Dendritic cell treated with granulocyte-macrophage colony-stimulating factor and Interleukin-4, amounts not matched to agents 40 ng/mL and 50 ng/mL, for 4 days (primary cell): ENCODE measurements at regions not wholly inside any gene's neighbourhood (a gene's known extent, or its start where the extent isn't known, plus 50 kb on each side); places are given as distances from the start of the nearest gene placed in this dataset.
"Not testable (repeated sequence)": the region's sequence is repeated elsewhere in the genome, so short reads cannot be mapped to it uniquely, and the experiment has no call there.

Experiments
- H3K27ac Mint-ChIP-seq: one replicate; pipeline ENCODE4 v1.8.0; 2022; ENCODE audit warnings: mild to moderate bottlenecking, mixed read lengths
- H3K27me3 Mint-ChIP-seq: one replicate; pipeline ENCODE4 v1.8.0; 2022; ENCODE audit warnings: mild to moderate bottlenecking, mixed read lengths
- H3K36me3 Mint-ChIP-seq: one replicate; pipeline ENCODE4 v1.8.0; 2022; ENCODE audit warnings: low read depth, mixed read lengths
- H3K4me1 Mint-ChIP-seq: one replicate; pipeline ENCODE4 v1.8.0; 2022; ENCODE audit warnings: low read depth, mixed read lengths
- H3K4me3 Mint-ChIP-seq: one replicate; pipeline ENCODE4 v1.8.0; 2022; ENCODE audit warnings: mild to moderate bottlenecking, moderate library complexity, mixed read lengths
- H3K9me3 Mint-ChIP-seq: one replicate; pipeline ENCODE4 v1.8.0; 2022; ENCODE audit warnings: mixed read lengths
- intact Hi-C: fragments of 100-400 bp; cut with micrococcal nuclease; formaldehyde crosslinking; loops from one replicate; pipeline ENCODE4 v1.15.0; 2022

DNA sequence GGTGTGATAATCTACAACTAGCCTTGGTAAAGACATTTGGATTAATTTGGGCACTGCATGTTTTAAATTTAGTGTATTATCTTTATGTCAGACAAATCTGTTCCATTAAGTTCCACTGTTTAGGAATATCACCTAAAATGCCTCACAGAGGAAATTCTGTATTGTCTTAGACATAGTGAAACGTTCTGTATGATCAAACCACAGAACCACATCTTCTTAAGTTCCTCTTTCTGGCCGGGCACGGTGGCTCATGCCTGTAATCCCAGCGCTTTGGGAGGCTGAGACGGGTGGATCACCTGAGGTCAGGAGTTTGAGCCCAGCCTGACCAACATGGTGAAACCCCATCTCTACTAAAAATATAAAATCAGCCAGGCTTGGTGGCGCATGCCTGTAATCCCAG lies 475.3 kb upstream of the CCDC179 start:
- H3K27ac Mint-ChIP-seq, H3K36me3 Mint-ChIP-seq, H3K4me3 Mint-ChIP-seq, intact Hi-C loops, H3K4me1 Mint-ChIP-seq, H3K27me3 Mint-ChIP-seq: not testable (repeated sequence)
- H3K9me3 Mint-ChIP-seq = peaks cover 22% of the 10 kb centered on the region

DNA sequence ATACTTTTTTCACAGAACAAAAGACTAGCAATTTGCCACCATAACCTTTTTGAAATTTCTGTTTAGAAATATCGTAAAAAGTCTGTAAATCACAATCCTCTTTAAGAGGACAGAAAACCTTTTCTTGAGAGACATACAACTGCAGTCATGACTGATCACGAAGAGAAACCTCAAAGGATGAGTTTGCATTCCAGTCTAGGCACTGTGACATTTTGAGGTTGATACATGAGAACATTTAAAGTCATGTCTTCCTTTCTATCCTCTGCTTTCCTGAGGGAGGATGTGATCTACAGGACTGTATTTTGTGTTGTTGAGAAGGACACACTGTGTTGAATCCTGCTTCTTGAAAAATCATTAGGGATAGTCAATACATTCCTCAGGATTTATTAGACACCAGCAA lies 476.7 kb upstream of the CCDC179 start:
- Mint-ChIP-seq H3K4me3 (no peak overlapping the region), H3K27ac (no peak overlapping the region)

DNA sequence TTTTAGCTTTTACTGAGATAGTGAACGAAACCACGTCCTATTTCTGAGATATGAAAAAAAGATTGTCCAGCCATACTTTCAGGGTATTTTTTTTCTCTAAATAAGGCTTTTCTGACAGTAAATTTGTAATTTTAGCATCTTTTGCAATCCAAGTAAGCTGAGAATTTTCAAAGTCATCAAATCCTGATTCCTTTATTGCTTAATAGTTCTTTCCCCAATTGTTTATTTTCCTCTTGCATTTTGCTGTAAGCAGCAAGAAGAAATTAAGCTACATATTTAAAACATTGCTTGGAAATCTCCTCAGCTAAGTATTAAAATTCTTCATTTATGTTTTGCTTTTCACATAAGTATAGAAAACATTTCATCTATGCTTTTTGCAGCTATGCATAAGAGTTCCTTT lies 493.3 kb upstream of the CCDC179 start:
- no peaks in the 10 kb centered on the region for H3K36me3 Mint-ChIP-seq
- no peaks in the 10 kb centered on the region for H3K4me1 Mint-ChIP-seq
- intact Hi-C loops = no loop called here
- no peak overlapping the region for H3K27ac Mint-ChIP-seq
- peaks cover 9% of the 10 kb centered on the region for H3K9me3 Mint-ChIP-seq
- no peaks in the 10 kb centered on the region for H3K27me3 Mint-ChIP-seq
- no peak overlapping the region for H3K4me3 Mint-ChIP-seq

More for the DNA sequence above, 476.7 kb upstream of the CCDC179 start:
- H3K9me3 Mint-ChIP-seq = peaks cover 9% of the 10 kb centered on the region
- no peaks in the 10 kb centered on the region for H3K36me3 Mint-ChIP-seq
- intact Hi-C loops = no loop called here
- no peaks in the 10 kb centered on the region for H3K27me3 Mint-ChIP-seq
- H3K4me1 Mint-ChIP-seq = no peaks in the 10 kb centered on the region

DNA sequence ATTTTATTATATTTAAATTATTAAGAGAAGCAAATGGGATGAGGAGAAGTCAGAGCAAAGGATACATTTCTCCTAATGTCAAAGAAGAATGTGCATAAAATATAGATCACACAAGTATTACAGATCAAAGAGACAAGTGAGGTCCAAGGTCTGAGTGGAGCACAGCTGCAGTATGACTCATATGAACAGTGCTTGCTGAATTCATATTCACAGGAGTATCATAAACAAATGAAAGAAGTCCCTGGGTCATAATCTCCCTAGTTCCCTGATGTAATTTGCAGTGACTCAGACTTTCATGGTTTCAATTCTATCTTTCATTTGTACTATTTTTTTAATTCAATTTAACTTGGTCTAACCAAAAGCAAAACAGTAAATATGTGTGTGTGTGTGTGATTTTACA lies 499.0 kb upstream of the CCDC179 start:
- Mint-ChIP-seq H3K27ac (no peak overlapping the region), H3K4me3 (no peak overlapping the region)

DNA sequence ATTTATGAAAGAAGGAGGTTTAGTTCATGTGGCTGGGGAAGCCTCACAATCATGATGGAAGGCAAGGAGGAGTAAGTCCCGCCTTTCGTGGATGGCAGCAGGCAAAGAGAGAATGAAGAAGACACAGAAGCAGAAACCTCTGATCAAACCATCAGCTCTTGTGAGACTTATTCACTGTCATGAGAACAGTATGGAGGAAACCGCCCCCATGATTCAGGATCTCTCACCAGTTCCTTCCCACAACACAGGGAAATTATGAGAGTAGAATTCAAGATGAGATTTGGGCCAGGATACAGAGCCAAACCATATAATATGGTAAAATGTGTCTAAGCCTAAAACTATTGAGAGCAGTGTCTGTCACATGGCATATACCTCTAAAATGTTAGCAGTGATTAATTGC lies 503.8 kb upstream of the CCDC179 start:
- intact Hi-C loops = no loop called here
- H3K4me3 Mint-ChIP-seq = no peak overlapping the region
- H3K27me3 Mint-ChIP-seq = no peaks in the 10 kb centered on the region
- H3K4me1 Mint-ChIP-seq = no peaks in the 10 kb centered on the region
- no peaks in the 10 kb centered on the region for H3K36me3 Mint-ChIP-seq
- H3K27ac Mint-ChIP-seq = no peak overlapping the region
- peaks cover 37% of the 10 kb centered on the region for H3K9me3 Mint-ChIP-seq

More for the DNA sequence above, 499.0 kb upstream of the CCDC179 start:
- Mint-ChIP-seq H3K27me3 (no peaks in the 10 kb centered on the region), H3K9me3 (peaks cover 32% of the 10 kb centered on the region), H3K4me1 (no peaks in the 10 kb centered on the region), H3K36me3 (no peaks in the 10 kb centered on the region)
- intact Hi-C loops = no loop called here

DNA sequence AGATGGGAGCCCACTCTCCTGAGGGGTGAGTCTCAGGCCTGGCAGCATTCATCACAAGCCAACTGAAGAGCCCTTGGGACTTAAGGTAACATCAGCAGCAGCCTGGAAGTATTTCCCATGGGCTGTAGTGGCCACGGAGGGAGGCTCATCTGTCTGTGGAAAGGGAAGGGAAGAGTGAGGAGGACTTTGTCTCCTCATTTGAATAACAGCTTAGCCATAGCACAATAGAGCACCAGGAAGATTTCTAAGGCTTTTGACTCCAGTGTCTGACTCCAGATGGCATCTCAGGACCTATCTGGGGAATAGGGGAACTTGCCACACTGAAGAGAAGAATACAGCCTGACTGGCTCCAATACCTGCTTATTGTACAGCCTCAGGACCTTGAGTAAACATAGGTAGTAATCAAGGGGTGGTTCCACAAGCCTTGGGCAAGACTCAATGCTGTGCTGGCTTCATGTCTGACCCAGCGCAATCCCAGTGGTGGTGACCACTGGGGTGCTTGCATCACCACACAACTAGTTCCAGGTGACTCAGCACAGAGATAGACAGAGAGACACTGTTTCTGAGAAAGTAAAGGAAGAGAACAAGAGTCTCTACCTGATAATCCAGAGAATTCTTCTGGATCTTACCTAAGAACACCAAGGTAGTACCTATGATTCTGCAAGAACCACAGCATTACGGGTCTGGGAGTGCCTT lies 510.5 kb upstream of the CCDC179 start:
- Mint-ChIP-seq H3K27me3 (no peaks in the 10 kb centered on the region), H3K4me1 (no peaks in the 10 kb centered on the region), H3K9me3 (peaks cover 47% of the 10 kb centered on the region), H3K27ac (no peak overlapping the region), H3K4me3 (no peak overlapping the region), H3K36me3 (no peaks in the 10 kb centered on the region)
- intact Hi-C loops = no loop called here

DNA sequence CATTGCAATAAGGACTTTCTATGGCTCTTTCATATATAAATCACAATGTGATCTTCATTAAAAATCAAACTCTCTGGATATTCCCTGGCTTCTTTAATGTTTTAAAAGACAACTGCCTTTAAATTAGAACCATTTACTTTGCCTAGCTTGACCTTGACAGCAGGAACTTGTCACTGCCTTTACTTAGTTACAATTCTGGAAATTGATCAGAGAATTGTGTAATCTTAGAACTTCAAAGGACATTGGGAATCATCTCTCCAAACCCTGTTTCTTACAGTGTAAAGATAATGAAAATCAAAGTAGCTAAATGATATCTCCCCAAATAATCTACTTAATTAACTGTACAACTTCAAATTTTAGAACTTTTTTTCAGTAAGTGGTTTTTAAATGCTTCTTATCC lies 517.6 kb upstream of the CCDC179 start:
- Mint-ChIP-seq H3K27me3 (no peaks in the 10 kb centered on the region), H3K4me3 (no peak overlapping the region), H3K27ac (no peak overlapping the region), H3K4me1 (no peaks in the 10 kb centered on the region), H3K36me3 (no peaks in the 10 kb centered on the region), H3K9me3 (peaks cover 10% of the 10 kb centered on the region)
- intact Hi-C loops = no loop called here

DNA sequence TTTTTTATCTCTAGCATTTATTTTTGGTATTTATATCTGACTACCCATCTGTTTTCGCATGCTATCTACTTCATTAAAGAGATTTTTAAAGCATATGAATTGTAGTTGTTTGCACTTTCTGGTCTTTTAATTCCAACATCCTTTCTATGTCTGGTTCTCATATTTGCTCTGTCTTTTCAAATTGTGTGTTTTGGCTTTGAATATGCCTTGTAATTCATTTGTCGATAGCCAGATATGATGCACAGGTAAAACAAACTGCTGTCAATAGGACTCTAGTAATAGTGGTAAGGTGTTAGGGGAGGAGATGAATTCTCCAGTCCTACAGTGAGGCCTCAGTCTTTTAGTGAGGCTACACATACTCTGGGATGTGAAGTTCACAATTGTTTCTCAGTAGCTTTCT lies 530.8 kb upstream of the CCDC179 start:
- intact Hi-C loops = no loop called here
- Mint-ChIP-seq H3K4me1 (no peaks in the 10 kb centered on the region), H3K9me3 (no peaks in the 10 kb centered on the region), H3K36me3 (no peaks in the 10 kb centered on the region), H3K27me3 (no peaks in the 10 kb centered on the region), H3K27ac (no peak overlapping the region), H3K4me3 (no peak overlapping the region)

DNA sequence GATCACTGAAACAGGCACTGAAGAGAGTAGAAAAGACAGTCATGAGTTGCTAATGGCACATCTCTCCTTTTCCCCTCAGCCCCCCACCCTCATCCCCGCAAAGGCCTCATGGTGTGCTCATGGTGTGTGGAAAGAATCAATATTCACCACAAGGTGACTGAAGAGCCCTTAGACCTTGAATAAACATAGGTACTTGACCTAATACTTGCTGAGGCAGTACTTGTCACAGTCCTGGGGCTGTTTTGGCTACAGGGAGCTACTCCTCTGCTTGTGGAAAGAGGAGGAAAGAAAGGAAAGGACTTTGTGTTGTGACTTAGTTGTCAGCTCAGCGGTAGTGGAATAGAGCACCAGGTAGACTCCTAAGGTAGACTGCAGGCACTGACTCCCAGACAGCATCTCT lies 537.8 kb upstream of the CCDC179 start:
- no peak overlapping the region for H3K27ac Mint-ChIP-seq
- intact Hi-C loops = no loop called here
- no peaks in the 10 kb centered on the region for H3K4me1 Mint-ChIP-seq
- H3K27me3 Mint-ChIP-seq = no peaks in the 10 kb centered on the region
- peaks cover 29% of the 10 kb centered on the region for H3K9me3 Mint-ChIP-seq
- H3K4me3 Mint-ChIP-seq = no peak overlapping the region
- H3K36me3 Mint-ChIP-seq = no peaks in the 10 kb centered on the region

DNA sequence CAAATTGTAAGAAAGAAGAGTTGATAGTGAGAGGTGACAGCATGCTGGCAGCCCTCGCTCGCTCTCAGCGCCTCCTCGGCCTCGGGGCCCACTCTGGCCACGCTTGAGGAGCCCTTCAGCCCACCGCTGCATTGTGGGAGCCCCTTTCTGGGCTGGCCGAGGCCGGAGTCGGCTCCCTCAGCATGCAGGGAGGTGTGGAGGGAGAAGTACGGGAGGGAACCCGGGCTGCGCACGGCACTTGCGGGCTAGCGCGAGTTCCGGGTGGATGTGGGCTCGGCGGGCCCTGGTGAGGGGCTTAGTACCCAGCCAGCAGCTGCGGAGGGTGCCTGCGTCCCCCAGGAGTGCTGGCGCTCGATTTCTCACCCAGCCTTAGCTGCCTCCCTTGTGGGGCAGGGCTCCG lies 539.7 kb upstream of the CCDC179 start:
- intact Hi-C loops = no loop called here

DNA sequence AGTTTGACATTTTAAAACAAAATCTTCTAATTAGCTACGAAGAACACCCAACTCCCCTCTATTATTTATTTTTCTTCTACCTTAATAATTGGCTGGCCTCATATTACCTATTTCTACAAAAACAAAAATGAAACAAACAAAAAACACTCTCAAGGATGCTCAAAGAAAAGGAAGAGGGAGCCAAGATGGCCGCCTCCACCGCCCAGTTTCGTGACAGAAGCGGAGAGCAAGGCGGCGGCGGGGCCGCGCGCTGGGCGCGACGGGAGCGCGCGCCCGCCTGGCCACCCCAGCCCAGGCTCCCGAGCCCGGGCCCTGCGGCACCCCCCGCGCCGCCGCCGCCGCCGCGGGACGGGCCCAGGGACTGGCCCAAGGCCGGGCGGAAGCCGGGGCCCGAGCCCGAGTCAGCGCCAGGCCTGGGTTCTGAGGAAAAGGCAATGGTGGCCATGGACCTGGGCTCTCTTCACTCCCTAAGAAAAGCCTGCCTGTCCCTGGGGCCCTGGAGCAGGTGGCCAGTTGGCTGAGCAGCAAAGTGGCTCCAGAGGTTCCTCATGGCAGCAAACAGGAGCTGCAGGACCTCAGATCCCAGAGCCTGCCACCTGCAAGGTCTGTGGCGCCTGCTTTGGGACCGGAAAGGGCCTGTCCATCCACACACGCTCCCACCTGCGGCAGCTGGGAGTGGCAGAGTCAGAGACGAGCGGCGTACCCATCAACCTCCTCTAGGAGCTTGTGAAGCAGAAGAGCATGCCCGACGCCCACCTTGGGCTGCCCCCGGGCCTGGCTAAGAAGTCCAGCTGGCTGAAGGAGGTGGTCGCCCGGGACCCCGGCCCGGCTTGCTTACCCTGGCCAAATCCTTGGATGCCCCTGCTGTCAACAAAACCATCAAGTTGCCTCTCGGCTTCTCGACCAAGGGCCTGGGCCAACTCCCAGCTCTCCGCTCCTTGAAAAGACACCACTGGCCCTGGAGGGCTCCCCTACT lies 543.2 kb upstream of the CCDC179 start:
- no peaks in the 10 kb centered on the region for H3K4me1 Mint-ChIP-seq
- H3K36me3 Mint-ChIP-seq = no peaks in the 10 kb centered on the region
- no peaks in the 10 kb centered on the region for H3K27me3 Mint-ChIP-seq
- no peak overlapping the region for H3K27ac Mint-ChIP-seq
- no peak overlapping the region for H3K4me3 Mint-ChIP-seq
- H3K9me3 Mint-ChIP-seq = peaks cover 68% of the 10 kb centered on the region
- intact Hi-C loops = no loop called here

More for the DNA sequence above, 539.7 kb upstream of the CCDC179 start:
- no peaks in the 10 kb centered on the region for H3K4me1 Mint-ChIP-seq
- peaks cover 49% of the 10 kb centered on the region for H3K9me3 Mint-ChIP-seq
- no peaks in the 10 kb centered on the region for H3K27me3 Mint-ChIP-seq
- no peaks in the 10 kb centered on the region for H3K36me3 Mint-ChIP-seq
- no peak overlapping the region for H3K27ac Mint-ChIP-seq
- no peak overlapping the region for H3K4me3 Mint-ChIP-seq

DNA sequence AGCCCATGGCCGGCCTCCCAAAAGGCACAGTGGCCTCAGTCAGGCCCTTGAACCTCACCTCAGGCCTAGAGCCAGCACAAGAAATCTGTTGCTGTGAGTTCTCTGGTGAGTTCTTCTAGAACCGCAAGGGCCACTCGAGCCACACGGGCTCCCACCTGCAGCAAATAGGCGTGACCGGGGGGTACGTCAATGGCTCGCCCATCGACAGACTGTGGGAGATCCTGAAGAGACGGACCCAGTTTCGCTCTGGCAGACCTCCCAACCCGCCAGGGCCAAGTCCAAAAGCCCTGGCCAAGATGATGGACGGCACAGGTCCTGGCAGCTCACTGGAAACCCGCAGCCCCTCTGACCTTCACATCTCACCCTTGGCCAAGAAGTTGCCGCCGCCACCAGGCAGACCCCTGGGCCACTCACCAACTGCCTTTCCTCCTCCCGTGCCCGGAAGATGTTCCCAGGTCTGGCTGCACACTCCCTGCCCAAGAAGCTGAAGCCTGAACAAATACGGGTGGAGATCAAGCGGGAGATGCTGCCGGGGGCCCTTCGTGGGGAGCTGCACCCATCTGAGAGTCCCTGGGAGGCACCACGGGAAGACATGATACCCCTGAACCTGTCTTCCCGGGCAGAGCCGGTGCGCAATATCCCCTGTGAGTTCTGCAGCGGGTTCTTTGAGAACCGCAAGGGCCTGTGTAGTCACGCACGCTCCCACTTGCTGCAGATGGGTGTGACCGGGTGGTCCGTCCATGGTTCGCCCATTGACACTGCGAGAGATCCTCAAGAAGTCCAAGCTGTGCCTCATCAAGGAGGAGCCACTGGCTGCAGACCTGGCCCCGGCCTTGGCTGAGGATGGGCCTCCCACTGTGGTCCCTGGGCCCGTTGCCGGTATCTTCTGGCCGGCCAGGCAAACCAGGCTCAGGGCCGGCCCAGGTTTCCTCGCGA lies 544.2 kb upstream of the CCDC179 start:
- Mint-ChIP-seq H3K27ac (no peak overlapping the region), H3K4me3 (no peak overlapping the region), H3K4me1 (no peaks in the 10 kb centered on the region), H3K9me3 (peaks cover 65% of the 10 kb centered on the region), H3K36me3 (no peaks in the 10 kb centered on the region), H3K27me3 (no peaks in the 10 kb centered on the region)
- intact Hi-C loops = no loop called here

DNA sequence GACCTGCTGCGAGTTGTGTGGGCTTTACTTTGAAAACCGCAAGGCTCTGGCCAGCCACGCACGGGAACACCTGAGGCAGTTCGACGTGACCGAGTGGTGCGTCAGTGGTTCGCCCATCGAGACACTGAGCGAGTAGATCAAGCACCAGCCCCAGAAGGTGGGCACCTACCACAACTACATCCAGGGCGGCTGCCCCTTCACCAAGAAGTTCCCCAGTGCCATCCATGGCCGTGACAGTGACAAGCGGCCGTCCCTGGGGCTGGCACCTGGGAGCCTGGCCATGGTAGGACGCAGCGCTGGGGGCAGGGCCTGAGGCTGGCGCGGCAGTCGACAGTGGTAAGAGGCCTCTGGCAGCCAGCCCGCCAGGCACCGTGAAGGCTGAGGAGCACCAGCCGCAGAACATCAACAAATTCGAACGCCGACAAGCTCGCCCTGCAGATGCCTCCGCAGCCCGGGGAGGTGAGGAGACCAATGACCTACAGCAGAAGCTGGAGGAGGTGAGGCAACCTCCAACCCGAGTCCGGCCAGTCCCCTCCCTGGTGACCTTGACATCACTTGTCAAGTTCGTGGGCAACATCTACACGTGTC lies 545.2 kb upstream of the CCDC179 start:
- intact Hi-C loops = no loop called here
- Mint-ChIP-seq H3K4me1 (no peaks in the 10 kb centered on the region), H3K4me3 (no peak overlapping the region), H3K9me3 (peaks cover 67% of the 10 kb centered on the region), H3K36me3 (no peaks in the 10 kb centered on the region), H3K27me3 (no peaks in the 10 kb centered on the region), H3K27ac (no peak overlapping the region)
